Activated naive CD4-positive, alpha-beta T cell treated with Interleukin-2 at 50 U/mL for 16 hours (primary cell): ENCODE measurements at regions not wholly inside any gene's neighbourhood (a gene's known extent, or its start where the extent isn't known, plus 50 kb on each side); places are given as distances from the start of the nearest gene placed in this dataset.

Experiments used
- DNase-seq: peaks from one replicate; pipeline ENCODE4 v3.0.0-alpha.2; 2020

DNA sequence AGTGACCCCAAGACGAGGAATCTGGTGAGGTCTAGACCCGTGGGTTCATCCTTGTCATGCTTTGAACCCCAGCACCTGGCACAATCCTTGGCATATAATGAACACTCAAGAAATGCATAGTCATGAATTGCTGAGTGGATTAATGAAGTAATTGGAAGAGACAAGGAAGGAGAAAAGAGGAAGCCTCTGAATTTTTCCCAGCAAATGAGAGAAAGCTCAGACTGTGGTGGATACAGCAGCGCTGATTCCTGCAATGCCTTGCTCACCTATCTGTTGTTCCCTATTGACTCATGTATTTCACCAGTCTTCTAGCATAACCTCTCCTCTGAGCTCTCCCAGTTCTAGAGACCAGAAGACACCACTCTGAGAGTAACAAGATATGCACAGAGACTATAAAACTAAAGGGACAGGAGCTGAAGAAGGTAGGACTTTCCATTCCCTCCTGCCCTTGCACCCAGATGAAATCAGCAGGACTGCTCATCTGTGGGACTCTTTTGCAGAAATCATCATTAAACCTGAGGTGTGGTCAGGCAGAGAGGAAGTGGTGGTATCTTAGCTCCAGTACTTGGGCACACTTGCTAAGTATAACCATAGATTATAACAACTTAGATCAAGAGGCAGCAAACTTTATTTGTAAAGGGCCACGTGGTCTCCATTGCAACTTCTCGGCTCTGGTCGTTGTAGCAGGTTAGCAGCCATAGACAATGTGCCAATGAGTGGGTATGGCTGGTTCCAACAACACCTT lies 102.8 kb downstream of the MAF start:
- no peak for DNase-seq

GRCh38 chr16:79493911-79494310 lies 106.6 kb downstream of the MAF start:
- no peak for DNase-seq

GRCh38 chr16:79492036-79492435 lies 108.5 kb downstream of the MAF start:
- no peak for DNase-seq

- no peak for DNase-seq
These were observed 115.5 kb downstream of the MAF start for GRCh38 chr16:79485020-79485419.

GRCh38 chr16:79484237-79484636 lies 116.3 kb downstream of the MAF start:
- no peak for DNase-seq

- DNase-seq = no peak
These were observed 117.2 kb downstream of the MAF start for GRCh38 chr16:79483336-79483735.

DNA sequence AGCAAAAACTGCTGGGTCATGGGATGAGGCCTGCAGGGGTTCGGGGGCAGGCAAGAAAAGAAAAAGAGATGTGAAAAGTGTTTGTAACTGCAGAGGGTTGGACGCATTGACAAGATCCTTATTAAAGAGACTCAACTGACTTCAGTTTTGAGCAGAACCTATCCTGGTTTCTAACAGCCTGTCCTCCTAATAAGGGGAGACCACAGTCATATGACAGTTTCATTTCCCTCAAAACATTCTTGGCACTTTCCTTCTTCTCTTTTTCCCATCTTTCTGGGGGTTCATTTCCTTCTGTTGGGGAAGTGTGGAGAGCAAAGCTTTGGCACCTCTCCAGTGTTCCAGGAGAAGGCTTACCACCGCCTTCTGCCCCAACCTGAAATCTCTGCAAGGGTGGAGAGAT lies 118.5 kb downstream of the MAF start:
- DNase-seq = no peak

GRCh38 chr16:79480929-79481328 lies 119.6 kb downstream of the MAF start:
- no peak for DNase-seq

DNA sequence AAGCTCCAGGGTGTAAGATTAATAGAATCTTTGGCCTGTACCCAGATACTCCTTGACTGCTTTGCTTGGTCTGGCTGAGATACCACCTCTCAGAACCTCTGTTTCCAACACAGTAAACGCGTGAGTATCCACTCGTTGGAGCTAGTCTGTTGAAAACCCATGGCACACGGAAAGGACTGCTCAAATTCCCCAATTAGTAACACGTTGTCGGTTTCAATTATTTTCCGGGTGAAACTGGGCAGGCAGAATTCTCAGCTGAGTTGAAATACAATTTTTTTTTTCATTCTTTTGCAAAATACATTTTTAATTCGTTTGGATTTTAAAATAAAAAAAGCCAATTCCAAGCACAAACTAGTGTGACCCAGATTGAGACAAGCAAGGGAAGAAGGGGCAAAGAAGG lies 120.5 kb downstream of the MAF start:
- DNase-seq = no peak

- DNase-seq = no peak
These were observed 124.0 kb downstream of the MAF start for GRCh38 chr16:79476580-79476979.

- no peak for DNase-seq
These were observed 124.7 kb downstream of the MAF start for GRCh38 chr16:79475841-79476240.

DNA sequence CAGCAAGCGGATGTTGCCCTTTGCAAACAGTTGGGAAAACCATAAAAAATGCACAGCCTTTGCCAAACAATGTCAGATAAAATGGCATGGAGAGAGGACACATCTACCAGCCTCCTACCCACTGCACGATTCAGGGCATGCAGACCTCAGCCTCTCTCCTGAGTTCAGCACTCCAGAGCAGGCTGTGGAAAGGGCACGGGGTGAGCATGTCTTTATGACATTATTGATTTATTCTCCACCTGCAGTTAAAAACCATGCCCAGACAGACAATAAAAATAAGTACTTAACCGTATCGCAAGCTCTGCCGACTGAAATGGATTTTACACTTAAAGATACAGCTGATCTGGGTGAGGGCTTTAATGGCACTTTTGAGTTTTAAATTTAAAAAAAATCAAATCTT lies 127.1 kb downstream of the MAF start:
- no peak for DNase-seq

GRCh38 chr16:79472426-79472825 lies 128.1 kb downstream of the MAF start:
- no peak for DNase-seq

GRCh38 chr16:79469999-79470398 lies 130.5 kb downstream of the MAF start:
- no peak for DNase-seq

DNA sequence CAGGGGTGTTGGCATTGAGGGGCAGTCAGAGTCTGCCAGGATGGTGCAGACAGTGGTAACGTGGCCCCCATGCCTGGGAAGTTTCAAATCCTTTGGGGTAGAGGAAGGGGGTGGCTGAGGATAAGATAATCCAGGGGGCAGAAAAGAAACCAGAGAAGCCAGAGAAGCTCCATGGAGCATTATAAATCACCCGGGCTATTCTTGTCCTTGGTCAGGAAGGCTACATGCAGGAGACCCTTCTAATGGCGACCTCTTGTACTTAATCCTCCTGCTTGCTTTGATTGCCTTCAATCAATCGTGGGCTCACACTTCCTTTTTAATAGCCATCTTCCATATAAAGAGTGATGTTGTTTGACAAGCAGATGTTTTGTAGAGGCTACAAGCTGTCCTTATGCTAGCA lies 131.9 kb downstream of the MAF start:
- no peak for DNase-seq

DNA sequence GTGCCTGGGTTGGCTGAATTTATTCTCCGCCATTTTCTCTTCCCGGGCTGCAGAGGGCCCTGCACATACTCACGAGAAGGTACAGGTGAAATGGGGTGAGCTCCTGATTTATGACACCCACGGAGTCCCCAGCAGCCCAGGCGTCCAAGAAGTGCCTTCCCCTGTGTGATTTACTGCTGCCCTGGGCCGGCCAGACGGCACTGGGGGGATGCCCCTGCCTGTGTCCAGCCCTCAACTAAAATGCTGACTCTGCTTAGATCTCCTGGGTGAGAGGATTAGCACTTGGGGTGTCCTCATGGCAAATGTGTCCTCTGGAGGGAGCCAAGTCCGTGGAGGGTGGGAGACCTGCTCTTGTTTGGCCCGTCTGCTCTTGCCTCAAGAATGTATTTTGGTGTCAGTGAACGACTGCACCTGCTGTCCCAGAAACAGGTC lies 132.4 kb downstream of the MAF start:
- DNase-seq = no peak

DNA sequence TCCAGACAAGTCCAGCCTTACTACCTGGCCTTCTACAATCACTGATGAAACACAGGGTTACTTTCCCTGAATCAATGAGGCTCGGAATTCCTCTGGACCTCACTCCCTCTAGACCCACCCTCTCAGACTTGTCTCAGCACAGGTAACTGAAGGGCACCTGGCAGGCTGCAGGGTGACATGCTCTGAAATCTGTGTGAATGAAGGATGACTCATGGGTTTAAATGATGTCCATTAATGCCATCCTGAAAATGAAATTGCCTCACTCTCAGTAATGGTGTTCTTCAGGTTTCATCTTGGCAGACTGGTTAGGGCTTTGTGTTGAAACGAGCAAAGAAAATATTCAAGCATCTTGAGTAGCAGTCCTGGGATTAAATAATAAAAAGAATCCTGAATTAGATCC lies 134.4 kb downstream of the MAF start:
- DNase-seq = no peak

DNA sequence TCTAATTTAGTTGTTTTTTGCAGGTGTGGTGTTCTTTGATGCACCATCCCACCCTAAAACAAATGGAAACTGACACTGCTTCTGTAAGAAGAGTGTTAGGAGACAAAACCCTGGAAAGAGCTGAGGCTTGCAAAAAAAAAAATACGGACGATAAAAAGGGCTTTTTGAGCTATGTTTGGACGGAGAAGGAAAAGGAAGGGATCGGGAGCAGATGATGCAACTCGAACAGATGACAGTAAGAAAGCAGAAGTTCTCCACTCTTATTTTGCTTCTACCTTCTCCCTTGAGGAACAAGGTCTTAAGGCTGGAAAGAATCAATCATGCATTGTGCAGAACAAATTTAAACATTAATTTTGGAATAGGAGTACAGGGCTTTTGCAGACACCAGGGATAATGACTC lies 136.7 kb downstream of the MAF start:
- DNase-seq = no peak

- no peak for DNase-seq
These were observed 144.5 kb downstream of the MAF start for GRCh38 chr16:79456036-79456435.

GRCh38 chr16:79452671-79453070 lies 147.9 kb downstream of the MAF start:
- DNase-seq = no peak

DNA sequence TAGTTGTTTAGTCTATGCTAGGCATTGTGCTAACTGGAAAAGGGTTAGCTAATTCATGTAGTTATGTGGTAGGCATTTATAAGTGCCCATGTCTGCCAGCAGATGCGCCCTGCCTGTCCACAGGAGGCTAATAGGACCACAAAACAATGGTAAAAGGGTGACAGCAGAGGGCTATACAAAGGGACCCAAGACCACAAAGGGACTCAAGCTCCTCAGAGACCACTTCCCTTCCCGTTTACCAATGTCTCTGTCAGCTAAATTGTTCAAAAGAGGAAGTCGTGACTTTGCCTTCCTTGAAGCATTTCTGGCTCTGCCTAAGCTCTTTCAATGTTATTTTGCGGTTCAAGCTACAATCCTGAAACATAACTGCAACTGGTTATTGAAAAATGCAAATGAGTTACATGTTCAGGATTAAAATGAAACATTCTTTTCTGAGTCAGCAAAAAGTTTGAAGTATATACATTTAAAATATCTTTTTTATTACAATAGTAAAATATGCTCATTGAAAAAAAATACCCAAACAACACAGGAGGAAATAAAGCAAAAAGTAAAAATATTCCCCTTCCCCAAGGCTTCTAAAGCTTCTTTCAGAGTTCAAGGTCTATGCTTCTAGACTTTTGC lies 149.2 kb downstream of the MAF start:
- DNase-seq = no peak

GRCh38 chr16:79449900-79450299 lies 150.6 kb downstream of the MAF start:
- no peak for DNase-seq

- no peak for DNase-seq
These were observed 151.3 kb downstream of the MAF start for GRCh38 chr16:79449067-79449769.

- no peak for DNase-seq
These were observed 156.0 kb downstream of the MAF start for GRCh38 chr16:79444572-79444971.
